Prostate gland (tissue), 2 donors: ENCODE measurements at regions not wholly inside any gene's neighbourhood (a gene's known extent, or its start where the extent isn't known, plus 50 kb on each side); places are given as distances from the start of the nearest gene placed in this dataset.
A peak's percentile ranks its signal among the peaks of the same experiment; 100 is the strongest.

Experiments used
- DNase-seq: peaks from one replicate; pipeline ENCODE4 v3.0.0-alpha.2; 2019; ENCODE audit warnings: low spot score
- H3K27ac ChIP-seq, 2 donors: fragments of 200-600 bp; sonication (generic); 2 replicates each; pipeline ENCODE4 v1.5.1; 2017 to 2019
- H3K27me3 ChIP-seq: fragments of 200-600 bp; sonication (generic); replicated peaks from 2 replicates; pipeline ENCODE4 v1.5.1; 2019; ENCODE audit not compliant: insufficient read depth
- H3K36me3 ChIP-seq, 2 donors: fragments of 200-600 bp; sonication (generic); 1 replicate in 1 of 2; 2 replicates in 1 of 2; pipeline versions ENCODE4 v1.5.1 to v1.8.1; 2017 to 2019
- H3K4me1 ChIP-seq: fragments of 200-600 bp; sonication (generic); replicated peaks from 2 replicates; pipeline ENCODE4 v1.5.1; 2019
- H3K4me3 ChIP-seq, 2 donors: fragments of 200-600 bp; sonication (generic); 2 replicates each; pipeline ENCODE4 v1.5.1; 2017 to 2019
- H3K9me3 ChIP-seq: fragments of 200-600 bp; sonication (generic); 2 replicates; pipeline ENCODE4 v1.5.1; 2017
- POLR2A ChIP-seq: fragments of 450-650 bp; IDR thresholded peaks from one replicate; pipeline ENCODE4 v1.6.1; 2016; ENCODE audit warnings: antibody characterized with exemption, mild to moderate bottlenecking
- POLR2AphosphoS5 ChIP-seq: sonication (generic); formaldehyde crosslinking; IDR thresholded peaks from one replicate; pipeline ENCODE4 v1.6.1; 2017; ENCODE audit warnings: antibody characterized with exemption
- WGBS: methylation state at CpG from one replicate; pipeline ENCODE4 v1.1.5; 2018; 5-methylcytosine and 5-hydroxymethylcytosine counted together
- intact Hi-C: fragments of 100-400 bp; cut with DNase I; formaldehyde crosslinking; loops from one replicate; pipeline ENCODE4 v1.14.2; 2022
- TF ChIP-seq, protein P1 (sequence below), 4 experiments: fragments of 200-600 bp in 2 of 4; fragments of 450-650 bp in 2 of 4; sonication (generic) in 2 of 4; IDR thresholded peaks; 1 replicate in 3 of 4; 2 replicates in 1 of 4; pipeline ENCODE4 v1.5.1; 2016 to 2019; ENCODE audit warnings: antibody characterized with exemption in 4 of 4, mild to moderate bottlenecking in 2 of 4, moderate library complexity in 2 of 4

DNA sequence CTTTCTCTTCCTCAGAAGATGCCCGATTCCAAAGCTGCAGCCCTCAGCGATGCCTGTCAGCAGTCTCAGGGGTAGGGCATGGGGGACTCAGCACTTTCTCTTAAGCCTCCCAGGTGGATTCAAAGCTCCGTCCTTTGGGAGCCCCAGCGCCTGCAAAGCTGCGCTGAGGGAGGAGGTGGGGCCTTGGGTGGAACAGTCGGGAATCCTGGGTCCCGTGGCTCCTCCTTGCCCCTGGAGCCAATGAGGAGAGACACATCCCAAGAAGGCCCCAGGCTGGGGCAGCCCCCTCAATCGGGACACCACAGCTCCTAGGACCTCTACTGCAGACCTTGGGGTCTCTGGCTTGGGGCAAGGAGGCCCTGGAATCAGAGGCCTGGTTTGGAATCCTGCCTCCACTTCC is 227.5 kb upstream of the IGF1R start:
- H3K27ac ChIP-seq: no peak overlapping the region
- intact Hi-C loops: loop anchor here (1.0 to 10.0 kb wide), 2 partner anchors 109 to 516 kb away; no protein-coding TSS in a partner anchor
- H3K36me3 ChIP-seq: no peaks in the 10 kb centered on the region
- DNase-seq: no peak
- no peak overlapping the region for H3K4me3 ChIP-seq
- H3K4me1 ChIP-seq: no peaks in the 10 kb centered on the region
- no peaks in the 10 kb centered on the region for H3K9me3 ChIP-seq
- WGBS: 75% methylated on average over 8 of the region's 8 CpGs
- peaks cover 11% of the 10 kb centered on the region for H3K27me3 ChIP-seq
- TF ChIP-seq, protein P1, sequence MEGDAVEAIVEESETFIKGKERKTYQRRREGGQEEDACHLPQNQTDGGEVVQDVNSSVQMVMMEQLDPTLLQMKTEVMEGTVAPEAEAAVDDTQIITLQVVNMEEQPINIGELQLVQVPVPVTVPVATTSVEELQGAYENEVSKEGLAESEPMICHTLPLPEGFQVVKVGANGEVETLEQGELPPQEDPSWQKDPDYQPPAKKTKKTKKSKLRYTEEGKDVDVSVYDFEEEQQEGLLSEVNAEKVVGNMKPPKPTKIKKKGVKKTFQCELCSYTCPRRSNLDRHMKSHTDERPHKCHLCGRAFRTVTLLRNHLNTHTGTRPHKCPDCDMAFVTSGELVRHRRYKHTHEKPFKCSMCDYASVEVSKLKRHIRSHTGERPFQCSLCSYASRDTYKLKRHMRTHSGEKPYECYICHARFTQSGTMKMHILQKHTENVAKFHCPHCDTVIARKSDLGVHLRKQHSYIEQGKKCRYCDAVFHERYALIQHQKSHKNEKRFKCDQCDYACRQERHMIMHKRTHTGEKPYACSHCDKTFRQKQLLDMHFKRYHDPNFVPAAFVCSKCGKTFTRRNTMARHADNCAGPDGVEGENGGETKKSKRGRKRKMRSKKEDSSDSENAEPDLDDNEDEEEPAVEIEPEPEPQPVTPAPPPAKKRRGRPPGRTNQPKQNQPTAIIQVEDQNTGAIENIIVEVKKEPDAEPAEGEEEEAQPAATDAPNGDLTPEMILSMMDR (IDR thresholded peaks at IDR 0.05): no peak
- TF ChIP-seq POLR2AphosphoS5: no peak
- TF ChIP-seq POLR2A: no peak

DNA sequence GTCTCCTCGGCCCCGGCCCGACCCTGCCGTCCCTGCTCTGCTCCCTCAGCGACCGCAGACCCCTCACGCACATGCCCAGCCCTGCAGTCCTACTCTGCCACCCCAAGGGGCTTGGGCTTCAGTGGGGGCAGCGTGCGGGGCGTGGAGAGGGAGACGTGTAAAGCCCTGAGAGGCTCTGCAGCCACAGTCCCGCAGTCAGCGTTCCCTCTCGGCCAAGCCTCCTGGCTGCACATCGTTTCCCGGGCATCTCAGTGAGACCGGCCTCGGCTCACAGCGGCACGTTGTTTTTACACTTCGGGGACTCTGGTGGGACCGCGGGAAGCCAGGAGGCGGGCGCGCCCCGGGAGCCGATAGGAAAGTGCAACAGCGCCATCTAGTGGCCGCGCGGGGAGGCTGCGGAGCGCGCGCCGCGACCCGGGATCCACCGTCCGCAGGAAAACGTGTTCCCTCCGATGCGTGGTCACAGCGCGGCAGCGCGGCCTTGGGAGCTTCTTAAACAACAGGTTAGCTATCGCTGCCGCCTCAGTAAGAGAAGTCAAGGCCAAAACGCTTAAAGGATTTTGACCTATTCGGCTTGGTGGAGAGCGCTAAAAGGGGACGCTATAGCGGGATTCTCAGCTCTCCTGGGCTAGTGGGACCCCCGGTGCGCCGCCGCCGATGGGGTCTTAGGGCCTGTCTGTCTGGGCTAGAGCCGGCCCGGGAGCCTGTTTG is 226.8 kb upstream of the IGF1R start:
- peak; percentile 23 for DNase-seq
- WGBS: 5% methylated on average over 50 of the region's 62 CpGs
- Histone ChIP-seq H3K27ac (no peak overlapping the region), H3K27me3 (peaks cover 11% of the 10 kb centered on the region), H3K36me3 (no peaks in the 10 kb centered on the region), H3K4me1 (no peaks in the 10 kb centered on the region), H3K4me3 (no peak overlapping the region), H3K9me3 (no peaks in the 10 kb centered on the region)
- TF ChIP-seq, protein P1 (IDR thresholded peaks at IDR 0.05): peak; percentile 92 to 100 (median 97)
- no peak for TF ChIP-seq POLR2AphosphoS5
- intact Hi-C loops: loop anchor here (1.0 to 10.0 kb wide), 2 partner anchors 109 to 517 kb away; no protein-coding TSS in a partner anchor

DNA sequence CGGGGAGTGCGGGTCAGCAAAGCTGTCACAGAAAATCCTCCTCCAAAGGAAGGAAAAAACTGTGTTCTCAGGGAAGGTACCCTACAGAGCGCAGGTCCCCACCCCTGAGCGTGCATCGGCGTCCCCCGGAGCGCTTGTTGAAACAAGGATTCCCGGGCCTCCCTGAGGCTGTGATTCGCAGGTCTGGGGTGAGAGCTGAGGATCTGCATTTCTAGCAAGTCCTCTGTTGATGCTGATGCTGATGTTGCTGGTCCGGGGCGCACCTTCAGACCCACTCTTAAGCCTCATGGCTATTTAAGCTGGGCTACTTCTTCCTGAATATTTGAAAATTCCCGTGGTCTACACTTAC is 226.2 kb upstream of the IGF1R start:
- WGBS: 19% methylated on average over 13 of the region's 13 CpGs
- no peak overlapping the region for H3K27ac ChIP-seq
- H3K27me3 ChIP-seq: peaks cover 11% of the 10 kb centered on the region
- H3K36me3 ChIP-seq: no peaks in the 10 kb centered on the region
- H3K4me1 ChIP-seq: no peaks in the 10 kb centered on the region
- intact Hi-C loops: loop anchor here (10.0 kb wide), 1 partner anchor 517 kb away; no protein-coding TSS in a partner anchor
- DNase-seq: no peak
- TF ChIP-seq POLR2AphosphoS5: no peak
- no peaks in the 10 kb centered on the region for H3K9me3 ChIP-seq
- no peak overlapping the region for H3K4me3 ChIP-seq

DNA sequence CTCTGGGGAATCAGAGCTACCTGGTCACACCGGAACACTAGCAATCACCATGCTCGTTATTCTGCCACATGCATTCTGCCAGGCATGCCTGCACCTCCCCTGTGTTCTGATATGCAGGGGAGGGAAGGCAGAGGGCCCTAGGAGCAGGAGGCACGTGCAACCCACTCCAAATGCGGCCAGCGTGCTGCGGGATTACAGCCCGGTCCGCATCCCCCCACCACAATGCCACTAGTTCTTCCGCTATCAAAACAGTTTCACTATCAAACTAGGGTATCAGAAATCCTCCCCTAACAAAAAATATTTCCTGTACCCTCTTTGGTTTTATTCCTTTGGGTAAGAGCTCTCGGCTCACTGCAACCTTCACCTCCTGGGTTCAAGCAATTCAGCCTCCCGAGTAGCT is 223.2 kb upstream of the IGF1R start:
- Histone ChIP-seq H3K27me3 (peaks cover 11% of the 10 kb centered on the region), H3K9me3 (no peaks in the 10 kb centered on the region), H3K36me3 (no peaks in the 10 kb centered on the region), H3K4me3 (no peak overlapping the region), H3K27ac (no peak overlapping the region), H3K4me1 (no peaks in the 10 kb centered on the region)
- TF ChIP-seq POLR2AphosphoS5: no peak
- TF ChIP-seq, protein P1 (IDR thresholded peaks at IDR 0.05): no peak
- TF ChIP-seq POLR2A: no peak
- 74% methylated on average over 11 of the region's 11 CpGs for WGBS
- intact Hi-C loops: loop anchor here (10.0 kb wide), 1 partner anchor 520 kb away; no protein-coding TSS in a partner anchor
- DNase-seq: no peak

- Histone ChIP-seq H3K36me3 (no peaks in the 10 kb centered on the region), H3K9me3 (no peaks in the 10 kb centered on the region), H3K27me3 (no peaks in the 10 kb centered on the region), H3K27ac (no peak overlapping the region), H3K4me1 (no peaks in the 10 kb centered on the region), H3K4me3 (no peak overlapping the region)
- TF ChIP-seq, protein P1 (IDR thresholded peaks at IDR 0.05): no peak
- TF ChIP-seq POLR2AphosphoS5 (no peak), POLR2A (no peak)
- 17% methylated on average over 8 of the region's 8 CpGs for WGBS
- no peak for DNase-seq
- intact Hi-C loops: loop anchor here (10.0 kb wide), 1 partner anchor 523 kb away; no protein-coding TSS in a partner anchor
These were observed 221.0 kb upstream of the IGF1R start for GRCh38 chr15:98427321-98427720.
